ELR (cell line): ENCODE measurements at regions not wholly inside any gene's neighbourhood (a gene's known extent, or its start where the extent isn't known, plus 50 kb on each side); places are given as distances from the start of the nearest gene placed in this dataset.
A peak's percentile ranks its signal among the peaks of the same experiment; 100 is the strongest.

Experiments
- DNase-seq: peaks from one replicate; pipeline ENCODE4 v3.0.0-alpha.2; 2015; ENCODE audit warnings: low read depth

DNA sequence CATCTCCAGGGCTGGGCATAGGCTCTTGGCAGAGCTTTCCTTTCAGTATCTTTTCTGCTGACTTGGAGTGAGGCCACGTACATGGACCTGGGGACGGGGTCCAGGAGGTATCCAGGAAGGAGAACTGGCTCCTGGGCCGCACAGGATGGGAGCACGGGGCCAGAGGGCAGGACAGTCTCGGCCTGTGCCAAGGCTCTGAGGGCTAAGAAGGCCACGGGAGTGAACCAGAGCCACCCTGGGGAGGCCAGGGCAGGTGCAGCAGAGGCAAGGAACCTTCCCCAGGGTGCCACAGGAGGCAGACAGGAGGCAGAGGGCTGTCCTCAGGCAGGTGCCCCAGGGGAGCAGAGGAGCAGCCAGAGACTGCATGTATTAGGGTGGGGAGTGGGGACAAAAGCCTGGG is 50.3 kb downstream of the PLXNA1 start:
- DNase-seq = no peak

DNA sequence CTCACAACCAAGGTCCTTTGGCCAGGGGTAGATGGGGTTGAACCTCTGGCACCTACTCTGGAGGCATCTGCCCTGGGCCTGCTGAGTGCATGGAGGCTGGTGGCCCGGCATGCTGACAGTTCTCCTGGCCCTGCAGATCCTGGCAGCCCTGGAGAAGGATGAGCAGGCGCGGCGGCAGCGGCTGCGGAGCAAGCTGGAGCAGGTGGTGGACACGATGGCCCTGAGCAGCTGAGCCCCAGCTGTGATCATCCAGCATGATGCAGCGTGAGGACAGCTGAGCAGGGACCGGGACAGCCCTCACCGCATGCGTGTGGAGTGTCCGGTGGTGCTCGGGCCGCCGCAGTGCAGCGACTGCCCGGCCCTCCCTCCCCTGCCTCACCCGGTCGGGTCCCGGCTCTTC is 50.9 kb downstream of the PLXNA1 start:
- no peak for DNase-seq

- DNase-seq = no peak
Measured at GRCh38 chr3:127034195-127034989, 51.5 kb downstream of the PLXNA1 start.

GRCh38 chr3:127034990-127035652 is 52.2 kb downstream of the PLXNA1 start:
- no peak for DNase-seq

DNA sequence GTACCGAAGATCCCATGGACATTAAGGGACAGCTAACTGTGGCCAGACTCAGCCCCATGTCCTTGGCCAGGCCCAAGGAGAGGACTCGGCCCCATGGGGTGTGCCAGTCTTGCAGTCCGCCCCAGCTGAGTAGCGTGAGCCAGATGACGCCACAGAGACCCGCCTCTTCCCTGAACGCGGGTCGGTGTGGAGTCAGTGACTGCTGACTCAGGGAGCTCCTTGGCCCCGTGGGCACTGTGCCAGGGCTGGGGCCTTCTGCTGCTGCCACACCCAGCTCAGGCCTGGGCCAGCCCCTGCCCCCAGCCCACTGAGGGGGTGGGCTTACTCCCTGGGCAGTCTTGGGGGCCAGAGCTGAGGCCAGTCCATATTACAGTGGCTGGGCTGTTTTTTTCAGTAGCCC is 52.8 kb downstream of the PLXNA1 start:
- peak; percentile 52 for DNase-seq

DNA sequence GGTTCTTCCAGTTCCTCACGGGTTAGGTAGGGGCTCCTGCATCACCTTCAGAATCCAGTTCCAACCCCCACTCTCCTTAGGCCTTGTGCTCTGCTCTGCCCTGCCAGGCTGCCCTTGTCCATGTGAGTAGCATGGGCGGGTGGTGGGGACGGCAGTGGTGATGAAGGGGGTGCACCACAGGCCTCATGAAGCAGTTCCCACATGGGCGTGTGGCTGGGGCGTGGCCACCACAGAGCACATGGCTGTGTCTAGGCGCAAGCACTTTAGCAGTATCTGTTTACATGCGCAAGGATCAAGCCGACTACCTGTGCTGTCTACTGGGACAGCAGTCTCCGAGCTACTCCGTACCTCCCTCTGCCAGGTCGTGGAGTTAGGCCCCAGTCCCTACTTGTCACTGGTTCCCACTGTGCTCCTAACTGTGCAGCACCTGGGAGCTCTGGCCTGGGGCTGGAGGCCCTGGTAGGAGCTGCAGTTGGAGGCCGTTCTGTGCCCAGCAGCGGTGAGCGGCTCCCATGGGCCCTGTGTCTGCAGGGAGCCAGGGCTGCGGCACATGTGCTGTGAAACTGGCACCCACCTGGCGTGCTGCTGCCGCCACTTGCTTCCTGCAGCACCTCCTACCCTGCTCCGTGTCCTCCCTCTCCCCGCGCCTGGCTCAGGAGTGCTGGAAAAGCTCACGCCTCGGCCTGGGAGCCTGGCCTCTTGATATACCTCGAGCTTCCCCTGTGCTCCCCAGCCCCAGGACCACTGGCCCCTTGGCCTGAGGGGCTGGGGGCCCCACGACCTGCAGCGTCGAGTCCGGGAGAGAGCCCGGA is 53.5 kb downstream of the PLXNA1 start:
- no peak for DNase-seq

DNA sequence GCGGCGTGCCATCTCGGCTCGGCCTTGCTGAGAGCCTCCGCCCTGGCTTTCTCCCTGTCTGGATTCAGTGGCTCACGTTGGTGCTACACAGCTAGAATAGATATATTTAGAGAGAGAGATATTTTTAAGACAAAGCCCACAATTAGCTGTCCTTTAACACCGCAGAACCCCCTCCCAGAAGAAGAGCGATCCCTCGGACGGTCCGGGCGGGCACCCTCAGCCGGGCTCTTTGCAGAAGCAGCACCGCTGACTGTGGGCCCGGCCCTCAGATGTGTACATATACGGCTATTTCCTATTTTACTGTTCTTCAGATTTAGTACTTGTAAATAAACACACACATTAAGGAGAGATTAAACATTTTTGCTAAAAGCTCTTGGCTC is 54.1 kb downstream of the PLXNA1 start:
- DNase-seq = no peak

DNA sequence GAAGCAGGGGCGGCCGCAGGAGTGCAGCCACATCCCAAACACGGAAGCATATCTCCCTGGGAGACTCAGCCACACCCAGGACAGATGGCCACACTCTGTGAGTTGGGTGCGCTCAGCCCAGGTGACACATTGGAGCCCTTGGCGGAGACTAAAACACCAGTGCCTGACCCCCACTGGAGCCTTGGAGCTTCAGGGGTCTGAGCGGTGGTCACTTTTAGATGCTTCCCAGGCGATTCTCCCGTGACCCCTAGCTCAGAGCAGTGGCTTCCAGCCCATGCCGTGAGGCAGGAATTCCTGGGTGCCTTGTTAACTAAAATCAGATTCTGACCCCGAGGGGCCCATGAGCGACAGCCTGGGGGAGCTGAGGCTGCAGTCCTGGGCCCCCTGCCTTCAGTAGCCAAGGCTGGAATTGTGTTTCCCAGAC is 54.5 kb downstream of the PLXNA1 start:
- no peak for DNase-seq

DNA sequence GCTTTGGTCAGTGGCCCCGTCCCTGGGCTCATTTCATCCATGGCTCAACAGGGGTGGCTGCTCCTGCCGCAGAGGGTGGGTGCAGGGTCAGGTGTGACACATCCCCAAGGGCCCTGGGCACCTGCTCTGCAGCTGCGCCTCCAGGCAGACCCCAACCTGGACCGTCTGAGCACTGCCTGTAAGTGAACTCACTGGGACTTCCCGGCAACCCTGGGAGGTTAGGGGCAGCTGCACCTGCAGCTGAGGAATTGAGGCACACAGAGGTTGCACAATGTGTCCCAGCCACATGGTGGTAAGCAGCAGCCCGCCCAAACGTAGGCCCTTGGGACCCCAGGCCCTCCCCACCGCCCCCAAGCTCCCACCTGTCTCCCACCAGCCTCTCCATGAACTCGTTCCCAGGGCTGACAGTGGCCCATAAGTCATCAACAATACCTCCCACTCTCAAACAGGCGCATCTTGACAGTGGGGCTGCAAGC is 55.1 kb downstream of the PLXNA1 start:
- DNase-seq = no peak

- DNase-seq = no peak
Measured at GRCh38 chr3:127038466-127038865, 55.6 kb downstream of the PLXNA1 start.

- no peak for DNase-seq
Measured at GRCh38 chr3:127038923-127039581, 56.1 kb downstream of the PLXNA1 start.

DNA sequence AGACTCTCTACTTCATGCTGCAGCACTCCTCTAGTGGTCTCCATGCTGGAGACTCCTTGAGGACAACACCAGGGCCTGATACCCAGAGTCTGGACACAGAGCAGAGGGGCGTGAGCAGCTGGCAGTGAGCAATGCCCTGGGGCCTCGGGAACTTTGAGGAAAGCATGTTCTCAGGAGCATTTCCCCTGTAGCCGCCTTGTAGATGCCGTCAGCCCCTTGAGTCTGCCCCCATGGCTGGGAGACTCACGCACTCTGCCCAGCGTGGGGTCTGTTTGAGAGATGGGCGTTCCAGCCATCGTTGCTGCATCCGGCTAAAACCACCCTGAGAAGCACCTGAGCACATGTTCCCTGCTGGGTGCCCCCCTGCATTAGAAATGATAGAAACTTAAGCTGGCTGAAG is 56.8 kb downstream of the PLXNA1 start:
- DNase-seq = no peak

DNA sequence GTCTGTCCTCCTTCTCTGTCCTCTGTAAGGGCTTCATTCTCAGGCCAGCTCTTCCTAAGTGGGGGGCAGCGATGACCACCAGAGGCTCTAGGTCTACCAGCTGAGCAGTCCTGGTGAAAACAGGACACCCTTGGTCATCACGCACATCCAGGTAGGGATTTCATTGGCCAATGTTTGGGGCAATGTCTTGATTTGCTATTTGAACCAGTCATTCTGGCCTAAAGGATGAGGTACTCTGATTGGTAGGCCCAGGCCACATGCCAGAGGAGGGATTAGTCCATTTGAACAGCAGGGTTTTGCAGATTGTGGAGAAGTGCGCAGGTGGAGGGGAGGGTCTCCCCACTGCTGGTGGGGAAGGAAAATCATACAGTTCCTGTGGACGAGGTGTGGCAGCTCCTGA is 57.3 kb downstream of the PLXNA1 start:
- no peak for DNase-seq

GRCh38 chr3:127041264-127041820 is 58.4 kb downstream of the PLXNA1 start:
- no peak for DNase-seq

- DNase-seq = no peak
Measured at GRCh38 chr3:127041933-127042332, 59.0 kb downstream of the PLXNA1 start.

DNA sequence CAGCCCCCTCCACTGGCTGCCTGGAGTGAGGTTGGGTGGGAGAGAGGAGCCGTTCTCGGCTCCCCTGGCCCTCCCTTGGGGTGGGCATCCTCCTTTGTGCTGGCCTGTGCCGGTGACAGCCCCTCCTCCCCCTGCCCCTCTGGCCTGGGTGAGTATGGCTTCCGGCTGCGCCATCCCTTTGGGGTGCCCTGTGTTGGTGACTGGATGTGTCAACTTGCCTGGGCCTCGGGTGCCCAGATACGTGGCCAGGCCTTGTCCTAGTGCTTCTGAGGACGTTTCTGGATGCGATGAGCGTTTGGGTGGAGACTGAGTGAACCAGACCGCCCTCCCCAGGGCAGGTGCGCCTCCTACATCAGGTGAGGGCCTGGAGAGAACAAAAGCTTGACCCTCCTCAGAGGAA is 59.7 kb downstream of the PLXNA1 start:
- DNase-seq = no peak

DNA sequence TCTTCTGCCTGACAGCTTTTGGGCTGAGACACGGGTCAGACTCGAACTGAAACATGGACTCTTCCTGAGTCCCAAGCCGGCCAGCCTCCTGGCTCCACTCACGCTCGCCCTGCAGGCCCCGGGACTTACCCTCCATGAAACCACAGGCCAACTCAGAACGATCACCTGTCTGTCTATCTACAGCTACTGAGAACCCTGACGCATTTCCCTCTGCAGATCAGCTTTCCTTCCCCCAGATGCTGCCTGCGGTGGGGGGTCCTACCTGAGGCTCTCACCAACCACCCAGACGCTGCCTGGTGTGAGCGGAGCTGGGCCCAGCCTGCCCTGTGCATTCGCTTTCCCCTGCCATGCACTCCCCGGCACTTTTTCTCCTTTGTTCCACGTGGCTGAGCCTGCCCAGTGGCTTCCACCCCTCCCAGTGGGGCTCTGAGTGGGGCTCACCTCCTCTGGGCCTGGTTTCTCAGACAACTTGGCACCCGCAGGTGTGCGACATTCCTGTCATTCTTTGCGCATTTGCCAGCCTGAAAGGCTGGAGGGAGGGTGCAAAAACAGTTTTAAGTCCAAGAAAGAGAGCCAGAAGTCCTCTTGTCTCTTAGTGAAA is 60.2 kb downstream of the PLXNA1 start:
- DNase-seq = no peak

- DNase-seq = no peak
Measured at GRCh38 chr3:127043731-127044510, 61.0 kb downstream of the PLXNA1 start.

GRCh38 chr3:127044996-127045395 is 62.1 kb downstream of the PLXNA1 start:
- peak; percentile 25 for DNase-seq

DNA sequence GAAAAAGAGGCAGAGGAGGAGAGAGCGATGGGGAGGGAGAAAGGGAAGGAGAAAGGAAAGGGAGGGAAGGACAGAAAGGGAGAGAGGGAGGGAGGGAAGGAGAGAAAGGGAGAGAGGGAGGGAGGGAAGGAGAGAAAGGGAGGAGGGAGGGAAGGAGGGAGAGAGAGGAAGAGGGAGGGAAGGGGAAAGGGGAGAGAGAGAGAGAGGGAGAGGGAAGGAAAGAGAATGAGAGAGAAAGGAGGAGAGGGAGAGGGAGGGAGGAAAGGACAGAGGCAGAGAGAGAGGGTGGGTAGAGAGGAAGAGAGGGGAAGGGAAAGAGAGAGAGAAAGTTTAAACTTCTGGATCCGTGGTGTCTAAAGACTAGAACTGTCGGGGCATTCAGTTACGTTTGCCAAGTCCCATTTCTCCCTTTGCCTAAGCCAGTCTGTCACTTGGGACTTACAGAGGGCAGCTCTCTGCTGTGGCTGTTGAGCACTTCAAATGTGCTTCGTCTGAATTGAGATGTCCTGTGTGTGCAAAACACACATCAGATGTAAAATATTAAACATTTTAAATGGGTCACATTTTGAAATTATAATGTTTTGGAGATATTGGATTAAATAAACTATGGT is 62.6 kb downstream of the PLXNA1 start:
- no peak for DNase-seq
